ENCODE measurements at regions not wholly inside any gene's neighbourhood (a gene's known extent, or its start where the extent isn't known, plus 50 kb on each side); places are given as distances from the start of the nearest gene placed in this dataset.

DNA sequence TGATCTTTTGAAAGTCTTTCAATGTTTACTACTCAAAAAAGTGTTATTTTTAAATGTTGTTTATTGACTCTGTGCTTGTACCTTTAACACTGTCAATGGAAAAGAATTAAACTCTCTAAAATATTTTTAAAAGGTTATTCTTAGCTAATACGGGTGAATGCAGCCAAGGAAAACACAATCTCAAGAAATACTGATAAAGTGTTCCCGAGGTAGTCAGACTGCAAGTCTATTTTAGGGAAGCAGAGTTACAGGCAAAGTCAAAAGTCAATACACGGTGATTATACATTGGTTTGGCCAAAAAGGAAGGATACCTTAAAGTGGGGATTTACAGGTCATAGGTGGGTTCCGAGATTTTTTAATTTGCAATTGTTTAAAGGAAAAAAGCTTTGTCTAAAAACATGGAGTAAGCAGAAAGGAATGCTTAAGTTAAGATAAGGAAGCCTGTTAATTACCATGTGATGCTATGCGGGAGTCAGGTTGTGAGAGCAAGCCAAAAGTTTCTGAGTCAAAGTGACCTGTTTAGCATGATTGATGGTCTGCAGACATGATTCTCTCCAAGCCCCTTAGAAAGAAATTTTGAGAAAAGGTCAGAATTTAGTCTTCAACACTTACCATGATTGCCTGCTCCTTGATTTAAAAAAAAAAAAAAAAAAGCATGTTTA, 288.4 kb downstream of the KLHL4 start:
- TF ChIP-seq, protein P1, sequence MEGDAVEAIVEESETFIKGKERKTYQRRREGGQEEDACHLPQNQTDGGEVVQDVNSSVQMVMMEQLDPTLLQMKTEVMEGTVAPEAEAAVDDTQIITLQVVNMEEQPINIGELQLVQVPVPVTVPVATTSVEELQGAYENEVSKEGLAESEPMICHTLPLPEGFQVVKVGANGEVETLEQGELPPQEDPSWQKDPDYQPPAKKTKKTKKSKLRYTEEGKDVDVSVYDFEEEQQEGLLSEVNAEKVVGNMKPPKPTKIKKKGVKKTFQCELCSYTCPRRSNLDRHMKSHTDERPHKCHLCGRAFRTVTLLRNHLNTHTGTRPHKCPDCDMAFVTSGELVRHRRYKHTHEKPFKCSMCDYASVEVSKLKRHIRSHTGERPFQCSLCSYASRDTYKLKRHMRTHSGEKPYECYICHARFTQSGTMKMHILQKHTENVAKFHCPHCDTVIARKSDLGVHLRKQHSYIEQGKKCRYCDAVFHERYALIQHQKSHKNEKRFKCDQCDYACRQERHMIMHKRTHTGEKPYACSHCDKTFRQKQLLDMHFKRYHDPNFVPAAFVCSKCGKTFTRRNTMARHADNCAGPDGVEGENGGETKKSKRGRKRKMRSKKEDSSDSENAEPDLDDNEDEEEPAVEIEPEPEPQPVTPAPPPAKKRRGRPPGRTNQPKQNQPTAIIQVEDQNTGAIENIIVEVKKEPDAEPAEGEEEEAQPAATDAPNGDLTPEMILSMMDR (IDR thresholded peaks at IDR 0.05; ENCODE audit: poor library complexity) = no peak
- TF ChIP-seq EZH2 (IDR thresholded peaks at IDR 0.05; ENCODE audit: borderline replicate concordance) = no peak
- no peak for TF ChIP-seq EZH2phosphoT487 (IDR thresholded peaks at IDR 0.05; ENCODE audit: low read depth, severe bottlenecking, unreplicated experiment)
